Right lobe of liver (tissue), 4 donors: ENCODE measurements at regions not wholly inside any gene's neighbourhood (a gene's known extent, or its start where the extent isn't known, plus 50 kb on each side); places are given as distances from the start of the nearest gene placed in this dataset.

ENCODE experiments used
- CTCF ChIP-seq, 4 donors: fragments of 200-600 bp in 3 of 4; fragments of 450-650 bp in 1 of 4; IDR thresholded peaks; one replicate each; pipeline versions ENCODE4 v1.5.1 to v1.8.0; 2016 to 2022; ENCODE audit warnings: antibody characterized with exemption in 4 of 4, mild to moderate bottlenecking in 2 of 4
- POLR2A ChIP-seq: fragments of 450-650 bp; IDR thresholded peaks from one replicate; pipeline ENCODE4 v1.6.1; 2017; ENCODE audit warnings: antibody characterized with exemption, mild to moderate bottlenecking
- donor health status: DM: no; HTN: no; CAD: no.
- donor health status: DM: no; HTN: no; CAD: no.
- donor health status: DM: no; HTN: yes; CAD: no.

DNA sequence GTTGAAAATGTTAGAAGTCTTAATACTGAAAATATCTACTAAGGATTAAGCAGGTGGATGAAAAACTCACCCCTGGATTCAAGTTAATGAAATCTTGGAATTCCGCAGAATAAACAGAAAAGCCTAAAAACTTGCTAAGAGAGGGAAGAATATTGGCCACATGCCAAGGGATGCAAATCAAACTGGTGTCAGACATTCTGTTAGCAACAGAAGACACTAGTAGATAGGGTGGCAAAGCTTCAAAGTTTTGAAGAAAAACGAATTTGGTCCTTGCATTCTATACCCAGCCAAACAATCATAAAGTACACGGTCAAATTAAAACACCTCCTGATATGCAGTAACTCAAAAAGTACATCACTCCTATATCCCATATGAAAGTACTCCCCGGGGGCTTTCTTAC, 77.1 kb upstream of the ADTRP start:
- no peak for TF ChIP-seq CTCF (IDR thresholded peaks at IDR 0.05)
- no peak for TF ChIP-seq POLR2A
